HCT116 (cell line): ENCODE measurements at regions not wholly inside any gene's neighbourhood (a gene's known extent, or its start where the extent isn't known, plus 50 kb on each side); places are given as distances from the start of the nearest gene placed in this dataset.

ENCODE experiments used
- ATAC-seq: fragments of 200-7000 bp; cut with Tn5 transposase; 2 replicates; pipeline ENCODE4 v1.9.1; 2020; ENCODE audit warnings: mild to moderate bottlenecking, moderate library complexity
- BruUV-seq: library from RNA; stranded (reverse); fragments of 400-500 nt; replicated peaks from 2 replicates; lab custom pipeline; 2021; lab: Mats Ljungman, UMichigan
- CTCF ChIA-PET: fragments of 300-600 bp; sonication (Branson Sonifier 250); formaldehyde crosslinking; loops from one replicate; lab custom pipeline; 2021; ENCODE audit warnings: antibody characterized with exemption; lab: Charles Lee
- POLR2A ChIA-PET: fragments of 300-600, 350-600 bp; sonication (Branson Sonifier 250); formaldehyde crosslinking; loops from one replicate; lab custom pipeline; 2021; ENCODE audit warnings: antibody characterized with exemption; lab: Charles Lee
- RAD21 ChIA-PET, 2 experiments: fragments of 300-600 bp; sonication (Branson Sonifier 250); formaldehyde crosslinking; loops; one replicate each; lab custom pipeline; 2023; ENCODE audit warnings: low total read pairs in 2 of 2; ENCODE audit not compliant: uncharacterized antibody in 2 of 2, unreplicated experiment in 2 of 2, low non-redundant PET in 1 of 2; lab: Charles Lee
- DNase-seq: peaks from one replicate; pipeline ENCODE4 v3.0.0-alpha.2; 2010; ENCODE audit warnings: low read depth, low spot score
- H2AFZ ChIP-seq: fragments of 200-600 bp; shearing (Covaris generic), sonication (generic); 2 replicates; pipeline ENCODE4 v1.6.1; 2017; ENCODE audit warnings: low read depth, mixed run types, mixed read lengths, antibody characterized with exemption, low read length; ENCODE audit not compliant: poor library complexity, severe bottlenecking
- H3K27ac ChIP-seq: 2 replicates; pipeline ENCODE4 v1.5.1; 2012; ENCODE audit warnings: low read depth, low read length
- H3K27me3 ChIP-seq: fragments of 200-600 bp; sonication (generic); 2 replicates; pipeline ENCODE4 v1.6.1; 2016; ENCODE audit warnings: mixed run types, low read length, mixed read lengths; ENCODE audit not compliant: insufficient read depth
- H3K36me3 ChIP-seq, 2 experiments: fragments of 200-500 bp in 1 of 2; fragments of 200-600 bp in 1 of 2; sonication (Bioruptor generic) in 1 of 2; sonication (generic) in 1 of 2; 2 replicates each; pipeline versions ENCODE4 v1.5.1 to v1.6.1; 2014 to 2016; ENCODE audit warnings: low read length in 2 of 2, inconsistent platforms in 1 of 2, mixed read lengths in 1 of 2, mixed run types in 1 of 2; ENCODE audit not compliant: insufficient read depth in 2 of 2, control insufficient read depth in 1 of 2
- H3K4me1 ChIP-seq, 2 experiments: fragments of 200-600 bp in 1 of 2; sonication (generic) in 1 of 2; 2 replicates each; pipeline versions ENCODE4 v1.5.1 to v1.6.1; 2012 to 2017; ENCODE audit warnings: low read length in 2 of 2, inconsistent platforms in 1 of 2, mild to moderate bottlenecking in 1 of 2, mixed read lengths in 1 of 2, mixed run types in 1 of 2, moderate library complexity in 1 of 2; ENCODE audit not compliant: insufficient read depth in 2 of 2, control insufficient read depth in 1 of 2
- H3K4me2 ChIP-seq: fragments of 200-600 bp; sonication (generic); 2 replicates; pipeline ENCODE4 v1.6.1; 2017; ENCODE audit warnings: mixed run types, low read length, mixed read lengths
- H3K4me3 ChIP-seq, 2 experiments: fragments of 200-600 bp in 1 of 2; sonication (generic) in 1 of 2; replicated peaks in 1 of 2; 2 replicates each; pipeline ENCODE4 v1.5.1; 2011 to 2016; ENCODE audit warnings: low read length in 2 of 2, control low read depth in 1 of 2, low read depth in 1 of 2, mild to moderate bottlenecking in 1 of 2, mixed read lengths in 1 of 2, mixed run types in 1 of 2
- H3K79me2 ChIP-seq: fragments of 200-600 bp; sonication (generic); 2 replicates; pipeline ENCODE4 v1.6.1; 2017; ENCODE audit warnings: mild to moderate bottlenecking, mixed run types, low read length, moderate library complexity, mixed read lengths; ENCODE audit not compliant: insufficient read depth
- H3K9ac ChIP-seq: fragments of 200-600 bp; sonication (generic); 2 replicates; pipeline ENCODE4 v1.6.1; 2016; ENCODE audit warnings: low read length, mixed read lengths
- H3K9me2 ChIP-seq: fragments of 200-600 bp; sonication (generic), shearing (Covaris generic); 2 replicates; pipeline ENCODE4 v1.6.1; 2017; ENCODE audit warnings: mixed run types, mild to moderate bottlenecking, moderate library complexity; ENCODE audit not compliant: insufficient read depth
- H3K9me3 ChIP-seq, 2 experiments: fragments of 200-500 bp in 1 of 2; fragments of 200-600 bp in 1 of 2; sonication (Bioruptor generic) in 1 of 2; sonication (generic) in 1 of 2; 2 replicates each; pipeline ENCODE4 v1.6.1; 2014 to 2017; ENCODE audit warnings: low read length in 2 of 2, mixed read lengths in 2 of 2, inconsistent platforms in 1 of 2, low read depth in 1 of 2, mild to moderate bottlenecking in 1 of 2, mixed run types in 1 of 2, moderate library complexity in 1 of 2; ENCODE audit not compliant: control insufficient read depth in 1 of 2, insufficient read depth in 1 of 2
- H4K20me1 ChIP-seq: fragments of 200-600 bp; sonication (generic), shearing (Covaris generic); 2 replicates; pipeline ENCODE4 v1.6.1; 2017; ENCODE audit warnings: mixed run types, mild to moderate bottlenecking, moderate library complexity; ENCODE audit not compliant: insufficient read depth
- EZH2 ChIP-seq: fragments of 200-600 bp; sonication (generic); IDR thresholded peaks from 2 replicates; pipeline ENCODE4 v1.6.1; 2017; ENCODE audit warnings: antibody characterized with exemption, mixed run types
- FOSL1 ChIP-seq: IDR thresholded peaks from 2 replicates; pipeline ENCODE4 v1.6.1; 2012; ENCODE audit warnings: low read depth
- ZBTB33 ChIP-seq: IDR thresholded peaks from 2 replicates; pipeline ENCODE4 v1.6.1; 2011; ENCODE audit warnings: mild to moderate bottlenecking, low read length, moderate library complexity; ENCODE audit not compliant: insufficient replicate concordance; ENCODE audit errors: extremely low read depth
- ZNF274 ChIP-seq: fragments of 200-500 bp; sonication (Bioruptor generic); IDR thresholded peaks from 2 replicates; pipeline ENCODE4 v1.6.1; 2014; ENCODE audit warnings: mild to moderate bottlenecking, low read depth, low read length, inconsistent platforms
- intact Hi-C: fragments of 100-400 bp; cut with micrococcal nuclease; formaldehyde crosslinking; loops from 2 replicates; pipeline ENCODE4 v1.10.0; 2022

DNA sequence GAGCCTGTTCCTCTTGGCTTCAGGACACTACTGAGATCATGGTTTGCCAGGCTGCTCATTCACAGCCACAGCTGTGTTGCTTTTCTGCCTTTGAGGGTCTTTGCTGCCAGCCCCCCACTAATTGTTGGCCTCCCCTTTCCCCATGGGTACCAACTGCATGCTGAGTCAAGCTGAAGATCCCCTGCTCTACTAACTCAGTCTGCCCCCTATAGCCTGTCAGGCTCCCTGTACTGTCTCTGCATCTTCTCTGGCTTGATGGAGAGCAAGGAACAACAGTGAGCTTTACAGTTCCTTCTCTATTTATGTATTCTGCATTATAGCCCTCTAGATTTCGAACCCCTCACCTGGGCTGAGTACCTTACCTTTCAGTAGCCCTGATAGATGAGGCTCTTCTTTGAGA is 257.6 kb upstream of the CADM1 start (continued):
- TF ChIP-seq ZBTB33 (no peak), EZH2 (no peak)

GRCh38 chr11:115761348-115761747 is 257.1 kb upstream of the CADM1 start:
- H3K4me3 ChIP-seq, result no peak overlapping the region
- BruUV-seq, result no TSS peak
- H3K27ac ChIP-seq, result no peak overlapping the region
- DNase-seq (no peak), ATAC-seq (no peak)
- no peak overlapping the region for H2AFZ ChIP-seq
- TF ChIP-seq FOSL1 (no peak), EZH2 (no peak), ZNF274 (no peak)
- H3K27me3 ChIP-seq, result no peaks in the 10 kb centered on the region
- H3K36me3 ChIP-seq, result no peaks in the 10 kb centered on the region
- H4K20me1 ChIP-seq, result no peaks in the 10 kb centered on the region
- POLR2A ChIA-PET, result no interaction called here
- no peaks in the 10 kb centered on the region for H3K9me2 ChIP-seq
- no peak overlapping the region for H3K9ac ChIP-seq
- H3K79me2 ChIP-seq, result no peaks in the 10 kb centered on the region
- intact Hi-C loops, result no loop called here
- CTCF ChIA-PET, result no interaction called here
- RAD21 ChIA-PET, result no interaction called here
- no peak overlapping the region for H3K4me2 ChIP-seq
- no peaks in the 10 kb centered on the region; a peak in 2 of 4 replicates for H3K9me3 ChIP-seq
- no peaks in the 10 kb centered on the region for H3K4me1 ChIP-seq
